ENCODE measurements at regions not wholly inside any gene's neighbourhood (a gene's known extent, or its start where the extent isn't known, plus 50 kb on each side); places are given as distances from the start of the nearest gene placed in this dataset.

- in situ Hi-C loops (cut with HindIII; ENCODE audit: low sequenced_read_pairs): no loop called here
- peak; percentile 34 for DNase-seq (ENCODE audit: low spot score)
Observed at GRCh38 chr10:121662945-121663917, 65.0 kb upstream of the FGFR2 start.

DNA sequence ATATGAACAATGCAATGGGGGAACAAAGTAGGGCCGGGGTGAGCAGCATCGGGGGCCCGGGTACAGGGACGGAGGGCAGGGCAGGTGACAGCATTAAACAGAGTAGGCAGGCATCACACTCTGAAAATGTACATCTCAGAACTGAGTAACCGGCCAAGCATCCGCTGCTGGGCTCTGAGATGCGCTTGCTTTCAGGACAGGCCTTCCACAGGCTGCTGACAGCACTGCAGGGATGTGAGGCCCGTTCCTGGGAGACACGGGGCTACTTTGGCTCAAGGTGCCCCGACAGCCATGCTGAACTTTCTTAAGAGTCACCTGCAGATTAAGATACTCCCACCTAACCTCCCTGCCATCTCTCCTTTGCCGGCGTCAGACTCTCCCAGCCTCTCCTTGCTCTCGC lies 64.3 kb upstream of the FGFR2 start:
- no peak for DNase-seq (ENCODE audit: low spot score)
- in situ Hi-C loops (cut with HindIII; ENCODE audit: low sequenced_read_pairs): no loop called here

DNA sequence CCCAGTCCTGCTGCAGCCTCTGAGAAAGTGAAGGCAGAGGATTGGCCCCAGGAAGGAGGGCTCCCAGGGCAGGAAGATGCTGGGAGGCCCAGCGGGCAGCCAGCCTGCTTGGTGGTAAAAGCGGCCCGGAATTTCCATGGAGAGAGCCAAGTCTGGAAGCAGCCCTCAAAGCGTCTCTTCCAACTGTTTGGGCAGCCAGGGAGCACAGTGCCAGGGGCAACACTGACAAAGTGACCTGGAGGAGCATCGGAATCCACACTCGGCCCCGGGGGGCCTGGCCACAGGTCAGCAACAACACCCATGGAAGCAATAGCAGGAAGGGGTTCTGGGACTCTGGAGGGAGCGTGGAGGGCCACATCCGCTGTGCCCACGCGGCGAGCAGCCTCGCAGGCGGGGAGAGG lies 63.2 kb upstream of the FGFR2 start:
- in situ Hi-C loops (cut with HindIII; ENCODE audit: low sequenced_read_pairs): no loop called here

DNA sequence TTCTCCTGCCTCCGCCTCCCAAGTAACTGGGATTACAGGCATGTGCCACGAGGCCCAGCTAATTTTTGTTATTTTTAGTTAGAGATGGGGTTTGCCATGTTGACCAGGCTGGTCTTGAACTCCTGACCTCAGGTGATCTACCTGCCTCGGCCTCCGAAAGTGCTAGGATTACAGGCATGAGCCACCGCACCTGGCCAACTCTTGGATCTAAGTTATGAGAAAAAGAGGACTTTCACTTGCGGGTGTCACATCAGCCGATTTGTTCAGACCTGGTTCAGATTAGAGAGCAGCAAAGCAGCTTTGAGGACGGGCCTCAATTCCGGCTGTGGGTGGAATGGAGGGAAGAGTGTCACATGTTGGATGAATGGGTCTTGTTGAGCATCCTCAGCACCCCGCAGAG lies 61.0 kb upstream of the FGFR2 start:
- in situ Hi-C loops (cut with HindIII; ENCODE audit: low sequenced_read_pairs): no loop called here
- DNase-seq (ENCODE audit: low spot score): no peak

More for the DNA sequence above, 63.2 kb upstream of the FGFR2 start:
- DNase-seq (ENCODE audit: low spot score): no peak

- in situ Hi-C loops (cut with HindIII; ENCODE audit: low sequenced_read_pairs): no loop called here
- DNase-seq (ENCODE audit: low spot score): no peak
Observed at GRCh38 chr10:121658611-121659010, 60.4 kb upstream of the FGFR2 start.

DNA sequence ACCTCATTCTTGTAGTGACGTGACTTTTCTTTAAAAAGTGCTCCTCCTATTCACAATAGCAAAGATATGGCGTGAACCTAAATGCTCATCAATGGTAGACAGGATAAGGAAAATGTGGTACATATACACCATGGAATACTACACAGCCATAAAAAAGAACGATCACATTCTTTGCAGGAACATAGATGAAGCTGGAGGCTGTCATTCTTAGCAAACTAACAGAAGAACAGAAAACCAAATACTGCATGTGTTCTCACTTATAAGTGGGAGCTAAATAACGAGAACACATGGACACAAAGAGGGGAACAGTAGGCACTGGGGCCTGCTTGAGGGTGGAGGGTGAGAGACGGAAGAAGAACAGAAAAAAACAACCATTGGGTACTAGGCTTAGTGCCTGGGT lies 59.9 kb upstream of the FGFR2 start:
- in situ Hi-C loops (cut with HindIII; ENCODE audit: low sequenced_read_pairs): no loop called here
- DNase-seq (ENCODE audit: low spot score): no peak

DNA sequence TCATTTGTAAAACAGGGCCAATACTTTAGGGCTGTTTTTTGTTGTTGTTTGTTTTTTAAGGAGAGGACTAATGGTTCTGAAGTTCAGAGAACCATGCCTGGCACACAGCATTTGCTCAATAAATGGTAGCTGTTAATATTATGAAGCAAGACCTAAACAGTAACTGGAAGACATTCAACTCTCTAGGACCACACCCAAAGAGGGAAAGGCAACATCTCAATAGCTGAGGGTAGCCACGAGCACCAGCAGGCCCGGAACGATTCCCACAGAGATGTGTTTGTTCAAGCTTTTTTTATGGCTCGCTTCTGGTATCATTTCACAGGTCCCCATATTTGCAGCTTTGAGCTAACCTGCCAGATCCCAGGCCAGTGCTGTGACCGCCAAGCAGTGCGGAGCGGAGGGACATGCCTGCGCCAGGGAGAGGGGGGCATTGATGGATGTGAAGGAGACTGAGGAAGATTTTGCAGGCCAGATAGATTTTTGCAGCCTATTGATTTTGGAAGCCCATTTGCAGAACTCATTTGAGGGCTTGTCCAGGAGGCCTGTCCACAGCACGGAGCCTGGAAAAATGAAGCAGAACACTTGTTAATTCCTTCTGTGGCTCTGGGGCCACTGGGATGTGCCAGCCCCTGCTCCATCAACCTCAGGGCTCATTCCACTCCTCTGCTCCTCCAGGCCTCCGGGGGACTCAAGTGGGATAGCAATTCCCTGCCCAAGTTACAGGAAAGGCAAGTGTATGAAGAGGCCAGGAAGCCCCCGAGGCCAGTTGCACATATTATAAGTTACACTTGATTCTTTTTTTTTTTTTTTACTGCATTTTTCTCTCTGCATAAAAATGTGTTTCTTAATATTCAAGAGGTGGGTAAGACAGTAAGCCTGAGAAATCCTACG lies 57.3 kb upstream of the FGFR2 start:
- DNase-seq (ENCODE audit: low spot score): no peak
- in situ Hi-C loops (cut with HindIII; ENCODE audit: low sequenced_read_pairs): no loop called here

GRCh38 chr10:121654021-121654545 lies 55.8 kb upstream of the FGFR2 start:
- in situ Hi-C loops (cut with HindIII; ENCODE audit: low sequenced_read_pairs): no loop called here
- DNase-seq (ENCODE audit: low spot score): no peak

- in situ Hi-C loops (cut with HindIII; ENCODE audit: low sequenced_read_pairs): no loop called here
- no peak for DNase-seq (ENCODE audit: low spot score)
Observed at GRCh38 chr10:121653608-121654007, 55.4 kb upstream of the FGFR2 start.

- in situ Hi-C loops (cut with HindIII; ENCODE audit: low sequenced_read_pairs): no loop called here
- no peak for DNase-seq (ENCODE audit: low spot score)
Observed at GRCh38 chr10:121648493-121648892, 50.2 kb upstream of the FGFR2 start.

DNA sequence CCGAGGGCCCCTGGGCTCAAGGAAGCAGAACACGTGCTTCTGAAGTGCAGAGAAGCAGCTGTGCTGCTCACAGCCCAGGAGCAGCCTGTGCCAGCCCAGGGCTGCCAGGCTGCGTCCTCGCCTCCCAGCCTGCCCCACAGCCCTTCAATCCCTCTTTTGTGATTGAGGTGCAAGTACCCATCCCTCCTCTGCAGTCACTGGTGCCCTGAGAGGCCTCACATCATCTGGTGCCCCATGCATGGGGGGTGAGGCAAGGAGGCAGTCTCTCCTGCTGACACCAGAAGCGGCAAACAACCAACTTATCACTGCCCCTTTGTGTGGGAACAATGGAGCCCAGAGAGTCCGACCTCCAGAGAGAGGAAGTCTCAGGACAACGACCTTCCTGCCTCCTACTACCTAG lies 49.8 kb upstream of the FGFR2 start:
- in situ Hi-C loops (cut with HindIII; ENCODE audit: low sequenced_read_pairs): no loop called here
- DNase-seq (ENCODE audit: low spot score): no peak
